ENCODE measurements at regions not wholly inside any gene's neighbourhood (a gene's known extent, or its start where the extent isn't known, plus 50 kb on each side); places are given as distances from the start of the nearest gene placed in this dataset.

DNA sequence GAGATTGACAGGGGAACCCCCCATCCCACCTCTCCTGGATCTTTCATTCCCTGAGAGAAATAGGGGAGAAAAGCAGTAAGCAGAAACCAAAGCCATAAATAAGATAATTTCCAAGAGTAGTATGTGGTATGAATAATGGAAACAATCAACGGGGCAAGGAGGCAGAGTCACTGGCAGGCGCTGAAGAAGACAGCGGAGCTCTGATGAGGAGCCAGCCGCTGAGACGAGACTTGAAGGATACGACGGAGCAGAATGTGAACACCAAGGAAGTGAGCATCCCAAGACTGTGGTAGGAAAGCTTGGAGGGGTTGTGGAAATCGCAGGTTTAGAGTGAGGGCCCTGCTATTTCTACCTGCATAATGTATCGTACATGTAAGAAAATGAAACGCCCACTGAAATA lies 93.6 kb upstream of the CBLN2 start:
- TF ChIP-seq, protein P1, sequence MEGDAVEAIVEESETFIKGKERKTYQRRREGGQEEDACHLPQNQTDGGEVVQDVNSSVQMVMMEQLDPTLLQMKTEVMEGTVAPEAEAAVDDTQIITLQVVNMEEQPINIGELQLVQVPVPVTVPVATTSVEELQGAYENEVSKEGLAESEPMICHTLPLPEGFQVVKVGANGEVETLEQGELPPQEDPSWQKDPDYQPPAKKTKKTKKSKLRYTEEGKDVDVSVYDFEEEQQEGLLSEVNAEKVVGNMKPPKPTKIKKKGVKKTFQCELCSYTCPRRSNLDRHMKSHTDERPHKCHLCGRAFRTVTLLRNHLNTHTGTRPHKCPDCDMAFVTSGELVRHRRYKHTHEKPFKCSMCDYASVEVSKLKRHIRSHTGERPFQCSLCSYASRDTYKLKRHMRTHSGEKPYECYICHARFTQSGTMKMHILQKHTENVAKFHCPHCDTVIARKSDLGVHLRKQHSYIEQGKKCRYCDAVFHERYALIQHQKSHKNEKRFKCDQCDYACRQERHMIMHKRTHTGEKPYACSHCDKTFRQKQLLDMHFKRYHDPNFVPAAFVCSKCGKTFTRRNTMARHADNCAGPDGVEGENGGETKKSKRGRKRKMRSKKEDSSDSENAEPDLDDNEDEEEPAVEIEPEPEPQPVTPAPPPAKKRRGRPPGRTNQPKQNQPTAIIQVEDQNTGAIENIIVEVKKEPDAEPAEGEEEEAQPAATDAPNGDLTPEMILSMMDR (IDR thresholded peaks at IDR 0.05), result no peak
- TF ChIP-seq POLR2A (IDR thresholded peaks at IDR 0.05), result no peak
